KMS-11 (cell line): ENCODE measurements at regions not wholly inside any gene's neighbourhood (a gene's known extent, or its start where the extent isn't known, plus 50 kb on each side); places are given as distances from the start of the nearest gene placed in this dataset.

Source experiments
- H2AFZ ChIP-seq: fragments of 200-600 bp; sonication (generic); 2 replicates; pipeline ENCODE4 v1.6.1; 2016; ENCODE audit warnings: antibody characterized with exemption, mixed run types, low read depth
- H3K27ac ChIP-seq: fragments of 200-600 bp; sonication (generic); 2 replicates; pipeline ENCODE4 v1.6.1; 2016; ENCODE audit warnings: mild to moderate bottlenecking, mixed run types
- H3K27me3 ChIP-seq: fragments of 200-600 bp; sonication (generic); 2 replicates; pipeline ENCODE4 v1.6.1; 2017; ENCODE audit warnings: mild to moderate bottlenecking, low read depth, mixed run types, moderate library complexity; ENCODE audit not compliant: insufficient read depth
- H3K36me3 ChIP-seq: fragments of 200-600 bp; sonication (generic); 2 replicates; pipeline ENCODE4 v1.6.1; 2017; ENCODE audit warnings: mild to moderate bottlenecking, mixed run types; ENCODE audit not compliant: insufficient read depth
- H3K4me1 ChIP-seq: fragments of 200-600 bp; sonication (generic); 2 replicates; pipeline ENCODE4 v1.6.1; 2016; ENCODE audit warnings: mild to moderate bottlenecking, low read depth, mixed run types; ENCODE audit not compliant: poor library complexity, severe bottlenecking
- H3K4me2 ChIP-seq: fragments of 200-600 bp; sonication (generic); 2 replicates; pipeline ENCODE4 v1.7.0; 2016; ENCODE audit warnings: mild to moderate bottlenecking, mixed run types
- H3K4me3 ChIP-seq: fragments of 200-600 bp; sonication (generic); IDR thresholded peaks from 2 replicates; pipeline ENCODE4 v1.6.1; 2017; ENCODE audit warnings: low read depth, low read length, mixed read lengths; ENCODE audit not compliant: insufficient read depth
- H3K79me2 ChIP-seq: fragments of 200-600 bp; sonication (generic); 2 replicates; pipeline ENCODE4 v1.6.1; 2016; ENCODE audit warnings: low read depth, mixed run types; ENCODE audit not compliant: insufficient read depth
- H3K9ac ChIP-seq: fragments of 200-600 bp; sonication (generic); 2 replicates; pipeline ENCODE4 v1.6.1; 2016; ENCODE audit warnings: mild to moderate bottlenecking, mixed run types
- H4K20me1 ChIP-seq: fragments of 200-600 bp; sonication (generic); 2 replicates; pipeline ENCODE4 v1.6.1; 2016; ENCODE audit warnings: mild to moderate bottlenecking, mixed run types; ENCODE audit not compliant: insufficient read depth
- CTCF ChIP-seq: fragments of 200-600 bp; sonication (generic); conservative IDR thresholded peaks from 2 replicates; pipeline ENCODE4 v1.6.1; 2017; ENCODE audit warnings: low read depth, mild to moderate bottlenecking, antibody characterized with exemption, low read length, moderate library complexity, mixed read lengths

- H4K20me1 ChIP-seq = no peaks in the 10 kb centered on the region
- no peaks in the 10 kb centered on the region for H3K27me3 ChIP-seq
- H2AFZ ChIP-seq = no peak overlapping the region
- H3K9ac ChIP-seq = no peak overlapping the region
- H3K4me3 ChIP-seq = no peak overlapping the region
- no peaks in the 10 kb centered on the region for H3K79me2 ChIP-seq
- H3K4me2 ChIP-seq = no peak overlapping the region
- no peak for TF ChIP-seq CTCF
- H3K4me1 ChIP-seq = no peaks in the 10 kb centered on the region
- no peak overlapping the region for H3K27ac ChIP-seq
- H3K36me3 ChIP-seq = no peaks in the 10 kb centered on the region
Observed at GRCh38 chr3:107265526-107265925, 111.7 kb upstream of the CCDC54 start.

GRCh38 chr3:107268469-107268868 is 108.8 kb upstream of the CCDC54 start:
- TF ChIP-seq CTCF = no peak
- Histone ChIP-seq H3K79me2 (no peaks in the 10 kb centered on the region), H3K27ac (no peak overlapping the region), H3K4me1 (no peaks in the 10 kb centered on the region), H3K36me3 (no peaks in the 10 kb centered on the region), H2AFZ (no peak overlapping the region), H3K27me3 (no peaks in the 10 kb centered on the region), H3K9ac (no peak overlapping the region), H3K4me2 (no peak overlapping the region), H3K4me3 (no peak overlapping the region), H4K20me1 (no peaks in the 10 kb centered on the region)

GRCh38 chr3:107269136-107269535 is 108.1 kb upstream of the CCDC54 start:
- H3K4me1 ChIP-seq = no peaks in the 10 kb centered on the region
- no peaks in the 10 kb centered on the region for H3K79me2 ChIP-seq
- H4K20me1 ChIP-seq = no peaks in the 10 kb centered on the region
- H3K4me3 ChIP-seq = no peak overlapping the region
- H3K4me2 ChIP-seq = no peak overlapping the region
- H3K27ac ChIP-seq = no peak overlapping the region
- H3K36me3 ChIP-seq = no peaks in the 10 kb centered on the region
- TF ChIP-seq CTCF = no peak
- H3K27me3 ChIP-seq = no peaks in the 10 kb centered on the region
- no peak overlapping the region for H2AFZ ChIP-seq
- no peak overlapping the region for H3K9ac ChIP-seq

- no peak overlapping the region for H2AFZ ChIP-seq
- no peak overlapping the region for H3K9ac ChIP-seq
- no peaks in the 10 kb centered on the region for H4K20me1 ChIP-seq
- H3K4me3 ChIP-seq = no peak overlapping the region
- H3K36me3 ChIP-seq = no peaks in the 10 kb centered on the region
- peak; percentile 76 for TF ChIP-seq CTCF
- no peaks in the 10 kb centered on the region for H3K79me2 ChIP-seq
- no peaks in the 10 kb centered on the region for H3K27me3 ChIP-seq
- H3K27ac ChIP-seq = no peak overlapping the region
- no peaks in the 10 kb centered on the region for H3K4me1 ChIP-seq
- no peak overlapping the region for H3K4me2 ChIP-seq
Observed at GRCh38 chr3:107271787-107272387, 105.4 kb upstream of the CCDC54 start.
